ENCODE measurements at regions not wholly inside any gene's neighbourhood (a gene's known extent, or its start where the extent isn't known, plus 50 kb on each side); places are given as distances from the start of the nearest gene placed in this dataset.

- Histone ChIP-seq H3K36me3 (replicated peaks in 1 of 2; ENCODE audit: control insufficient read depth in 1 of 2, insufficient read depth in 2 of 2, low read length in 2 of 2) (no peaks in the 10 kb centered on the region), H3K9me3 (replicated peaks in 1 of 2; ENCODE audit: control insufficient read depth in 1 of 2, insufficient read depth in 1 of 2, low read length in 2 of 2) (no peaks in the 10 kb centered on the region), H3K4me1 (ENCODE audit: control insufficient read depth in 1 of 2, insufficient read depth in 2 of 2, low read length in 2 of 2) (no peaks in the 10 kb centered on the region), H3K4me3 (replicated peaks in 1 of 3; ENCODE audit: low read depth in 2 of 3, low read length in 3 of 3) (no peak overlapping the region), H3K4me2 (replicated peaks; ENCODE audit: extremely low read depth, low read length, poor library complexity, severe bottlenecking) (no peak overlapping the region), H3K27ac (ENCODE audit: low read depth in 1 of 2, low read length in 2 of 2) (no peak overlapping the region), H4K20me1 (ENCODE audit: insufficient read depth, low read length) (no peaks in the 10 kb centered on the region), H3K9ac (ENCODE audit: insufficient read depth, low read length, poor library complexity, severe bottlenecking) (no peak overlapping the region), H2AFZ (ENCODE audit: insufficient read depth, low read depth, low read length, poor library complexity, severe bottlenecking) (no peak overlapping the region), H3K27me3 (ENCODE audit: control insufficient read depth in 2 of 2, insufficient read depth in 2 of 2, low read length in 2 of 2) (no peaks in the 10 kb centered on the region), H3K79me2 (ENCODE audit: insufficient read depth, low read length) (no peaks in the 10 kb centered on the region)
- no CpG with 5 or more reads among the region's 2 CpGs for WGBS (ENCODE audit: insufficient coverage)
- peaks cover 0 to 6% (median 2%) of the 10 kb centered on the region in 7 donors for H3K9me3 Mint-ChIP-seq
- no peaks in the 10 kb centered on the region for H3K27me3 Mint-ChIP-seq (ENCODE audit: low read depth in 3 of 3)
- no peaks in the 10 kb centered on the region for H3K4me1 Mint-ChIP-seq
- intact Hi-C loops (cut with micrococcal nuclease), result no loop called here
- no peak overlapping the region for H3K27ac Mint-ChIP-seq
- no peak overlapping the region for H3K4me3 Mint-ChIP-seq
- no peak for TF ChIP-seq CTCF (IDR thresholded peaks at IDR 0.05)
- no peaks in the 10 kb centered on the region for H3K36me3 Mint-ChIP-seq
- DNase-seq, result no peak
Observed at GRCh38 chr5:97918620-97919019, 735.6 kb upstream of the RIOK2 start.

- Histone ChIP-seq H3K4me3 (replicated peaks in 1 of 3; ENCODE audit: low read depth in 2 of 3, low read length in 3 of 3) (no peak overlapping the region), H3K4me2 (replicated peaks; ENCODE audit: extremely low read depth, low read length, poor library complexity, severe bottlenecking) (no peak overlapping the region), H3K9ac (ENCODE audit: insufficient read depth, low read length, poor library complexity, severe bottlenecking) (no peak overlapping the region), H3K36me3 (replicated peaks in 1 of 2; ENCODE audit: control insufficient read depth in 1 of 2, insufficient read depth in 2 of 2, low read length in 2 of 2) (no peaks in the 10 kb centered on the region), H3K9me3 (replicated peaks in 1 of 2; ENCODE audit: control insufficient read depth in 1 of 2, insufficient read depth in 1 of 2, low read length in 2 of 2) (no peaks in the 10 kb centered on the region), H3K27ac (ENCODE audit: low read depth in 1 of 2, low read length in 2 of 2) (no peak overlapping the region), H3K4me1 (ENCODE audit: control insufficient read depth in 1 of 2, insufficient read depth in 2 of 2, low read length in 2 of 2) (no peaks in the 10 kb centered on the region), H3K79me2 (ENCODE audit: insufficient read depth, low read length) (no peaks in the 10 kb centered on the region), H2AFZ (ENCODE audit: insufficient read depth, low read depth, low read length, poor library complexity, severe bottlenecking) (no peak overlapping the region), H3K27me3 (ENCODE audit: control insufficient read depth in 2 of 2, insufficient read depth in 2 of 2, low read length in 2 of 2) (no peaks in the 10 kb centered on the region), H4K20me1 (ENCODE audit: insufficient read depth, low read length) (no peaks in the 10 kb centered on the region)
- WGBS (ENCODE audit: insufficient coverage), result no CpG with 5 or more reads among the region's 4 CpGs
- Mint-ChIP-seq H3K36me3 (no peaks in the 10 kb centered on the region), H3K9me3 (peaks cover 0 to 6% (median 0%) of the 10 kb centered on the region in 7 donors), H3K4me1 (no peaks in the 10 kb centered on the region), H3K27me3 (ENCODE audit: low read depth in 3 of 3) (no peaks in the 10 kb centered on the region), H3K4me3 (no peak overlapping the region), H3K27ac (no peak overlapping the region)
- DNase-seq, result no peak
- intact Hi-C loops (cut with micrococcal nuclease), result no loop called here
- no peak for TF ChIP-seq CTCF (IDR thresholded peaks at IDR 0.05)
Observed at GRCh38 chr5:97919719-97920118, 736.7 kb upstream of the RIOK2 start.
